GM12873 (cell line): ENCODE measurements at regions not wholly inside any gene's neighbourhood (a gene's known extent, or its start where the extent isn't known, plus 50 kb on each side); places are given as distances from the start of the nearest gene placed in this dataset.

Experiments used
- TF ChIP-seq, protein P1 (sequence below): IDR thresholded peaks from 2 replicates; pipeline ENCODE4 v1.5.1; 2012; ENCODE audit warnings: low read depth, mild to moderate bottlenecking, moderate library complexity, low read length, control low read depth; ENCODE audit not compliant: insufficient read depth; ENCODE audit errors: missing control alignments

DNA sequence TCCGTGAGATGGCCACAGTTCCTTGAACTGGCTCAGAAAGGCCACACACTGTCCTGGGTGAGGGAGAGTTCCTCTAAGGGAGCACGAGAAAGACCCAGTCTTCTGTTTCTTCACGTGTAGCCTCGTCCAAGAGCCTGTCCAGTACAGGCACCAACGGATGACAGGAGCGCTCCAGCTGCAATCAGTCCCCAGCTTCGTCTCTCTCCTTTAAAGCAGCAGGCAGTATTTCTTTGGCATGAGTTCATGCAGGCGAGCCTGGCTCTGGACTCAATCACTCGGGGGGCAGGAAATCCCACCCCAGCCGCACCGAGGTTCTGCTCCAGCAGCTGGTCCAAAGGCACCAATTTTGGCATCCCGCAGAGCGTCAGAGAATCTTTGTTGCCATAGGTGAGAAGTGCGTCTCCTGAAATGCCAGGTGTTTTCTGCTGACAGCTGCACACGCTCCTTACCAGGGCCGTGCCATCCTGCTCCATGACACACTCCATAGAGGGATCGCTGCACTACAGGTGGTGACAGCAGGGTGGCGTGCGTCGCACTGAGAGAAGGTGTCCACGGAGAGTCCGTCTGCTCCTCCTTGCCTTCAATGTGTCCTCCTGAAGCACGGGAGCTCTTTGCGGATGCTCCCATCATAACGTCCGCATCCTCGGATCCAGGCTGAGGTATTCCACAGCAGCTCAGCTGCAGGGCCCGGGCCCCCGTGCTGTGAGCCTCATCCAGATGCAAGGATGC lies 59.6 kb upstream of the AFDN start:
- TF ChIP-seq, protein P1, sequence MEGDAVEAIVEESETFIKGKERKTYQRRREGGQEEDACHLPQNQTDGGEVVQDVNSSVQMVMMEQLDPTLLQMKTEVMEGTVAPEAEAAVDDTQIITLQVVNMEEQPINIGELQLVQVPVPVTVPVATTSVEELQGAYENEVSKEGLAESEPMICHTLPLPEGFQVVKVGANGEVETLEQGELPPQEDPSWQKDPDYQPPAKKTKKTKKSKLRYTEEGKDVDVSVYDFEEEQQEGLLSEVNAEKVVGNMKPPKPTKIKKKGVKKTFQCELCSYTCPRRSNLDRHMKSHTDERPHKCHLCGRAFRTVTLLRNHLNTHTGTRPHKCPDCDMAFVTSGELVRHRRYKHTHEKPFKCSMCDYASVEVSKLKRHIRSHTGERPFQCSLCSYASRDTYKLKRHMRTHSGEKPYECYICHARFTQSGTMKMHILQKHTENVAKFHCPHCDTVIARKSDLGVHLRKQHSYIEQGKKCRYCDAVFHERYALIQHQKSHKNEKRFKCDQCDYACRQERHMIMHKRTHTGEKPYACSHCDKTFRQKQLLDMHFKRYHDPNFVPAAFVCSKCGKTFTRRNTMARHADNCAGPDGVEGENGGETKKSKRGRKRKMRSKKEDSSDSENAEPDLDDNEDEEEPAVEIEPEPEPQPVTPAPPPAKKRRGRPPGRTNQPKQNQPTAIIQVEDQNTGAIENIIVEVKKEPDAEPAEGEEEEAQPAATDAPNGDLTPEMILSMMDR, result no peak

DNA sequence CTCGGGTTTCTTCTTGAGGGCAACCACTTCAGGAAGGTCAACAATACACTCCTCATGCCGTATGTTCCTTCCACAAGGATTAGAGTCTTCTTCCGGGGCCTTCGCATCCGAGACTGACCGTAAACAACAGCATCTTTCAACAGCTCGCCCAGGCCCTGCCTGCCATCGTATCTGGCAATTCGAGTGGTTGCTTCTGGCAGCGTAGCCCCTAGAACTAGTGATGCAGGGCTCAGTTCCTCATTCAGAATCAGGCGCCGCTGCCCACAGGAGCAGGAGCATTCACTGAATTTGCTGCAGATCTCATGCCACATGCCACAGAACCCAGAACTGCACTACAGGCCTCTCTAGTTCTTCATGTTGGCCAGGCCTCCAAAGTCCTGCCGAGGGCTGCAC lies 59.0 kb upstream of the AFDN start:
- TF ChIP-seq, protein P1, result no peak

DNA sequence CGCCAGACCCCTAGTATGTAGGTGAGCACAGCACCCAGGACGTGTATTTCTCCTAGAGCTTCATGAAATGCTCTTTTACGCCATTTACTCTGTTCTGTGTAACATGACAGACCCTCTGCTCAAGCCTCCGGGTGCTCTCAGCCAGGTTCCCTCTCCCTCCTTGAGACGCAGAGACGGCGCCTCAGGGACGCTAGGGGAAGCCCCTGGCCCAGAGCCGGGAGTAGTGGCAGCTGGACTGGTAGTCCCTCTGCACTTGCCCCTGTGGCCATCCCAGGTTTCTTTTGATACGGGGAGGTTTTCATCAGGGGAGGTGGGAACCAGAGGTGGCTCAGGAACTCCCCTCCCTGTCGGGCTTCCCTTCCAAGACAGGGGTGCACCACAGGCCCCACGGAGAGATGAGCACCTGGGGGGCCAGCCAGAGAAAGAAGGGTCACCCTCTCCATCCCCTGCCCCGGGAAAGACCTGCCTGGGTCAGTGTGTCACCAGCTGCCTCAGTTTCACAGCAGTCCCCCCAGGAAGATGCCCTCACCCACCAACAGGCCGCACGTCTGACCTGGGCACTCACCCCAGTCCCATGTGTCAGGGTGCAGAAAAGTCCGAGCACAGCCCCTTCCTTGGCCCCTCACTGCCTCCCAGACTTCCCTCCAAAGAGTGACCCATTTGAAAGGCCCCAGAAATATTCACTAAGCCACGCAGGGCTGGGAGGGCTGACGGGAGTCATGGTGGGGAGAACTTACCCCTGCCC lies 58.1 kb upstream of the AFDN start:
- TF ChIP-seq, protein P1, result no peak

DNA sequence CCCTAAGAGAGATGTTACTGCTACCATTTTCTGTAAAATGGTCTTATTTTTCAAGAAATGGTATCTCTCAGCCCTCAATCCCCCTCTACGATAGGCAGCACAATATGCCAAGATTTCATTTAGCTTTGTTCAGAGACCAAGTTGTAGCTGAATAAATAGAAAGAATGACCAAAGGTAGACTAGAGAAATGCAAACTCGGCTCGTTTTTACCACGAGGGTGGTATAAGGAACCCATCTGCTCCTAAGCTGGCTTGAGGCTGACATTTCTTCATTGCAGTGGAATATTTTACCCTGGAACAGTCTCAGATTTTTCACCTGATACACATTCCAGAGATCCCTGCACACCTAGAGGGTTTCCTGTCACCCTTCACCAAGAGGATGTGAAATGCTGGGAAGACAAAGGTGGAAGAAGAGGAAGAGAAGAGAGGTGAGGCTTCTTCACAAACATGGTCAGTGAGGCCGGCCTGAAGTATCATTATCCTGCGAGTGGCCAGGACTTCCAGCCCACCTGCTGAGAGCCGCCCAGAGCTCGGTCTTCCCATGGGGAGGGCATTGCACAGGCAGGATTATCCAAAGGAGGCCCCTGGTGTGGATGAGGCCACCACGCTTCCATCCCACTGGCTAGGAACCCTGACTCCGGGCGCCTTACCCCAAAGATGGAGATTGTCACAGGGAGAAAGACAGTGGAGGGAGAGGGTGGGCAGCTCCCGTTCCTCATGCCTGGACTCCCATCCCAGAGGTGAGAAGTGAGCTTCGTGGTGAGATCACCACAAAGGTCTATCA lies 57.1 kb upstream of the AFDN start:
- TF ChIP-seq, protein P1, result no peak

DNA sequence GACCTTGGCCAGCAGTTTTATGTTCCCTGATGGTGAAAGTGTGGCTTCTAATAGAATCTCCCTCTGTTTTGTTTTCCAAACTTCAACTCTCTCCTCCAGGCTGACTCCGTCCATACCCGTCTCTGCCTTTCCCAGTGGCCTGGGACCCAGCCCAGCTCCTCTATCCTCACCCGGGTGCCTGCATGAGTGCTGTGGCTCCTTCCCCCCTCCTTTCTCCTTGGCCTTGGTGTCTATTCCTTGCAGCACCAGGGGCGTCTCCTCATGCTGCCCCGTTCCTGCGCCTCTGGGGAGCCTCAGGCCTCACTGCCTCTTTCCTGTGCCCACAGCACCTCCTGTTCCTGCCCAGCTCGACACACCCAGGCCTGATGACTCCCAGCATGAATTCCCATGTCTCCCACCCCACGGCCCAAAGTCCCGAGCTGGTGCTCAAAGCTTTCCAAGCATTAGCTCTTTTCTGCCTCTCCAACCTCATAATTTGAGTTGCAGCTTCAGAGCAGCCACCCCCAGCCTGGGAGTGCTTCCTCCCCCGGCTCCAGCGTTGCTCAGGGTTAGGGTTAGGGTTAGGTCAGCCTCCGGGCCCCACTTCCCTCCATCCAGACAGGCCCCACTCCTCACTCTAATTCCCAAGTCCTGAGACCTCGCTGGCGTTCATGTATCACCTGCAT lies 56.3 kb upstream of the AFDN start:
- TF ChIP-seq, protein P1, result no peak

DNA sequence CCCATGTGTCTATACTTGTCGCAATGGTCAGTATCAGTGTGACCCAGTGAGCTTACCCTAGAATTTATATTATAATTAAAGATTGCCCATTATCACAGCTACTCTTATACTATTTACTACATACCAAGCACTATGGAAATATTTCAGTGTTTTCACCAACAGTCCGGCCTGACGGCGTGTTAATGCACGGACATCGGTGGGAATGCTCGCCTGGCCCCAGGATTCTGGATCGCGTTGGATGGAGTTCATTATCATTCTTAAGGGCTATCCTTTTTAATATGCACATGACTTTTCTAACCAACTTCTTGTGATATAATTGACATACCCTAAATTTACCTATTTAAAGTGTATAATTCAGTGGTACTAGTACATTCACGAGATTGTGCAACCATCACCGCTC lies 51.8 kb upstream of the AFDN start:
- TF ChIP-seq, protein P1, result no peak
